NCI-H2029 treated with DMSO at 0.1 percent for 48 hours (cell line): ENCODE measurements at regions not wholly inside any gene's neighbourhood (a gene's known extent, or its start where the extent isn't known, plus 50 kb on each side); places are given as distances from the start of the nearest gene placed in this dataset.
"Not testable (repeated sequence)": the region's sequence is repeated elsewhere in the genome, so short reads cannot be mapped to it uniquely, and the experiment has no call there.

Experiments
- DNase-seq: peaks from one replicate; lab custom pipeline; 2025; lab: John Stamatoyannopoulos, UW

DNA sequence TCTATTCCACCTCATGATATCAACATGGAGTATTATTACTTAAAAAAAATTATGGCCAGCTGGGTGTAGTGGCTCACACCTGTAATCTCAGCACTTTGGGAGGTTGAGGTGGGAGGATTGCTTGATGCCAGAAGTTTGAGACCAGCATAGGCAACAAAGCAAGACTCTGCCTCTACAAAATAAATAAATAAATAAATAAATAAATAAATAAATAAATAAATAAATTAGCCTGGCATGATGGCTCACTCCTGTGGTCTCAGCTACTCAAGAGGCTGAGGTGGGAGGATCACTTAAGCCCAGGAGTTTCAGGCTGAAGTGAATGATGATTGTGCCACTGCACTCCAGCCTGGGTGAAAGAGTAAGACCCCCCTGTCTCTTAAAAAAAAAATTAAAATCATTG, 350.8 kb downstream of the VRK1 start:
- not testable (repeated sequence) for DNase-seq

DNA sequence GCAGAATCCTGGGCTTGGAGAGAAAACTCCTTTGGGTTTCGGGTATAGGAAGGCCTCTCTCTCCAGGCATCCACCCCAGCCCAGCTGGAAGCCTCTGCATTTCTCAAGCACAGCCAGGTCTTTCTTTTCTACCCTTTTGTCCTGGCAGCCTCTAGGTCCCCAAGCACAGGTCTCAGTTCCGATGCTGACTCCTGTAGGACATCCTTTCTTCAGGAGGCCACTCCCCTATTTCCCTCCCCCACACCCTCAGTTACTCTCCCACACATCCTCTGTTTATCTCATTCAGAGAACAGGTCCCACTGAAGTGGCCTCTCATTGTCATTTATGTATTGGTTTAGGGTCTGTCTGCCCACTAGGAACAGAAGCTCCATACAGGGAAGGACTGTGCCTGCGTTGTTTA, 352.6 kb downstream of the VRK1 start:
- no peak for DNase-seq

DNA sequence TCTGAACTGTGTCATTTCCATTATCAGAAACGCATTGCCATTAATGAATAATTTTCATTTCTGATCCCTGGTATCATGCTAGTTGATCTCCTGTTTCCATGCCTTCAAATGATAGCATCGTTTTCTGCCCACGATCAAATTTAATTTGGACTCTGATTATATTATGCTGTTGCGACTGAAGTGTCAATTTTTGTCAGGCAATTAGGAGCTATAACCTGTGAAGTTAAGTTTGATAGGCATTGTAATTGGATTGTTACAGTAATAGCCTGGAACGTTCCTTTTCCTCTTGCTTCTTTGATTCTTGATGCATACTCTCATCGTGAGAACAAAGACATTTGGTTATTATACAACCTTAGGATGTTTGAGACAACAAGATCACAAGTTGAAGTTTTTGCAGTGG, 356.3 kb downstream of the VRK1 start:
- no peak for DNase-seq

DNA sequence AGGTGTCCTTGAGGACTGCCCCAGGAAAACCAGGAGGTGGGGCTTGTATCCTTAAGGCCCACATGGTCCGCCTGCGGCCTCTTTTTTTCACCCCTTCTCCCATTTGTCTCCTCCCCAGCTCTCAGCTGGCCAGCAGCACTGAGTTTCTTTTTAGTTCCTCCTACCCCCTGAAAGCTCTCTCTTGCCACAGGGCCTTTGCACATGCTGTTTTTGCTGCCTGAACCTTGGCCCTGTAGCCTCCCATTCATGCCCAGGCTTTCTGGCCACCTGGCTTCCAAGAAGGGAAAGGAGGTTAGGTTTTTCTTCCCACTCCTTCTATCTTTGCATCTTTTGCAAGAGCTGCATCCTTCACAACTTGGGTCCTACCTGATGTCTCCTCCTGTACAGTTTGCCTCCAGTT, 358.1 kb downstream of the VRK1 start:
- no peak for DNase-seq

DNA sequence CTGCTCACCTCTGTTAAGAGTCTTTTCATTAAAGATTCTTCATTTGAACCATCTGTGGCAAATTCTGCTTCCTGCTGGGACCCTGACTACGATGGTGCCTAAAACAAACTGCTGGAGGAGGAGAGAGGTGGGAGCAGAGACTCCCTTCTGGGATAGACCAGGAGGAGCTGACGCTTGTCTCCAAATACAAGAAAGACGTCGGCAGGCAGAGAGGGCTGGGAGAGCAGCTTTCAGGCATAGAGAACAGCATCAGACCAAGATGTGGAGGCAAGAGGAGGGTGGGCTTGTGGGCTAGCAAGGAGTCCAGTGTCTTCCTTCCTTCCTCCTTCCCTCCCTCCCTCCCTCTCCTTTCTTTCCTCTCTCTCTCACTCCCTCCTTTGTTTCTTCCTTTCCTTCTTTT, 358.6 kb downstream of the VRK1 start:
- DNase-seq: no peak

DNA sequence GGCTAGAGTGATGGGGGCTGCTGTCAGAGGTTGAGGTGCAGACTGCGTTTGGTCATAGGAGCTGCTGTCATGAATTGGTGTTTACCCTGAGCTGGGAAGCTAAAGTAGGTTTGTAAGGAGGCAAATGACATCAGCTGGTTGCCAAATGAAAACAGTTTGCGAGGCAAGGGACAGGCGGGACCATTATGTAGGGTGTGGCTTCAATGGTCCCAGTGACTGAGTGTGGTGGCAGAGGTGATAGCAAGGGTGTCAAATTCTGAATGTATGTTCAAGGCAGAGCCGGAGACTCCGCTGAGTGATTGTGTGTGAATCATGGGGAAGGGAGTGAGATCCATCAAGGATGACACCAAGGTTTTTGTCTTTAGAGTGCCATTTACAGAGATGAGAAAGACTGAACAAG, 359.5 kb downstream of the VRK1 start:
- DNase-seq: no peak

DNA sequence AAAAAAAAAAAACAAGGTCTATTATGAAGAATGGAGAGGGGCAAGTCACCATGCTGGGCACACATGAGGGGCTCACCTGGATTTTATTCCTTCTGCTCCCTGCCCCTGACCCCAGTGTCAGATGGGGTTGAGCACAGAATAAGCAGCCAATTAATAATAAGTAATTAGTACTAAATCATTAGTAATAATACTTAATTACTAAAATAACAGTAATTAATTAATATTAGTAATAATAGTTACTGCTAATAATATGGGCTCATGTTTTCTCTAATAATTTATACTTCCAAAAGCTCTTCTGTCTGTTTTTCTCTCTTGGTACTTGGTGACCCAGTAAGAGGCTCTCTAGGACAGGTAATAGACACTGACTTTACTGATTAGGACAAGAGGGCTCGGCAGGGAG, 360.9 kb downstream of the VRK1 start:
- no peak for DNase-seq

DNA sequence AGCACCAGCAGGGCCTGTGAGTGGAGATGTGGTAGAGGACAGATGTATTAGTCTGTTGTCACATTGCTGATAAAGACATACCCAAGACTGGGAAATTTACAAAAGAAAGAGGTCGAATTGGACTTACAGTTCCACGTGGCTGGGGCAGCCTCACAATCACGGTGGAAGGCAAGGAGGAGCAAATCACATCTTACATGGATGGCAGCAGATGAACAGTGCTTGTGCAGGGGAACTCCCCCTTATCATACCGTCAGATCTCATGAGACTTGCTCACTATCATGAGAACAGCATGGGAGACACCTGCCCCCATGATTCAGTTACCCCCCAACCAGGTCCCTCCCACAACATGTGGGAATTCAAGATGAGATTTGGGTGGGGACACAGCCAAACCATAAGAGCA, 361.9 kb downstream of the VRK1 start:
- DNase-seq: no peak

DNA sequence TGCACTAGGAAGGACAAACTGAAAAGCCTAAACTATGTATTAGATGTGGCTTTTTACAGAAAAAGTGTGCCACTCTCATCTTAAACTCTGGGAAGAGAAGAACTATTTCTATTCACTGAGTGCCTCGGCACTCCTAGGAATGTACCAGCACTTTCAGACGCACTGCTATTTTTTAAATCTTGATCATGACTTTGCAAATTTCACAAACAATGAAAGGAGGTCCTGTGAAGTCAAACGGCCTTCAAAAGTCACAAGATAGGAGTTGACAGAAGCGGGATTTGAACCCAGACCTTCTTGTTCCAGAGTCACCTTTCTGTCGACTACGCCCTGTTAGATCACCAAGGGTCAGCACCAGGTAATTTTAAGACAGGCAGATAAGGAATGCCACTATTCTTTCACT, 365.4 kb downstream of the VRK1 start:
- DNase-seq: no peak

DNA sequence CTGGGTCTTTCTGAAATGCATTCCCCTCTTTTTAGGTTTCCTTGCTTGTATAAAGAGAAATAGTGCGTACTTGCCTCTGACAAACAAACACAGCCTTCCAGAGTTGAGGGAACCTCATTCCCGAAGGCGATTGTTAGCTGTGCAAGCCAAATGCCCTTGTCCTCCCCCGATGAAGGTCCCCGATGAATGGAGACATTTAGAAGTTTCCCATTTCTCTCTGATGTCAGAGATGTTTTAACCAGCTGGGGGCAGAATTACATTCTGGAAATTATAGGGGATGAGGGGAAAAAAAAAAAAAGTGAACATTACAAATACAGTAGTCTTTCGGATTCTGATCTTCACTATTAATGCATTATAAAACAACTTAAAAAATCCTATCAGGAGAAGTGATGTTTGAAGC, 366.8 kb downstream of the VRK1 start:
- no peak for DNase-seq

DNA sequence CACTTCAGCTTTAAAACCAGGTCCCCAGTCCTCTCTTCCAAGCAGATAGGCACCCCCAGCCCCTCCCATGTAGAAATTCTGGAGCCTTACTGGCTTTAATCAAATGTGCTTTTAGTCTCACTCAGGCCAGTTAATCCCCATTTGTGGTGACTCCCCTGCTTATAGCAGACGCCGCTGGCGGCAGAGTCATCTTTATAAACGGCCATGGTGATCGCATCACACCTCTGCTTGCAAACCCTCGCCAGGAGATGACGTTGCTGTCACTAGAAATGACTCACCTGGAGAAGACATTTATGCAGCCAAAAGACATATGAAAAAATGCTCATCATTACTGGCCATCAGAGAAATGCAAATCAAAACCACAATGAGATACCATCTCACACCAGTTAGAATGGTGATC, 369.3 kb downstream of the VRK1 start:
- no peak for DNase-seq

DNA sequence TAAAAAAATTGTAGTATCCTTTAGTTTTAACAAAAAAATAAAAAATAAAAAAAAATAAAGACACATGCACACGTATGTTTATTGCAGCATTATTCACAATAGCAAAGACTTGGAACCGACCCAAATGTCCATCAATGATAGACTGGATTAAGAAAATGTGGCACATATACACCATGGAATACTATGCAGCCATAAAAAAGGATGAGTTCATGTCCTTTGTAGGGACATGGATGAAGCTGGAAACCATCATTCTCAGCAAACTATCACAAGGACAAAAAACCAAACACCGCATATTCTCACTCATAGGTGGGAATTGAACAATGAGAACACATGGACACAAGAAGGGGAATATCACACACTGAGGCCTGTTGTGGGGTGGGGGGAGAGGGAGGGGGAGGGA, 370.4 kb downstream of the VRK1 start:
- DNase-seq: not testable (repeated sequence)

DNA sequence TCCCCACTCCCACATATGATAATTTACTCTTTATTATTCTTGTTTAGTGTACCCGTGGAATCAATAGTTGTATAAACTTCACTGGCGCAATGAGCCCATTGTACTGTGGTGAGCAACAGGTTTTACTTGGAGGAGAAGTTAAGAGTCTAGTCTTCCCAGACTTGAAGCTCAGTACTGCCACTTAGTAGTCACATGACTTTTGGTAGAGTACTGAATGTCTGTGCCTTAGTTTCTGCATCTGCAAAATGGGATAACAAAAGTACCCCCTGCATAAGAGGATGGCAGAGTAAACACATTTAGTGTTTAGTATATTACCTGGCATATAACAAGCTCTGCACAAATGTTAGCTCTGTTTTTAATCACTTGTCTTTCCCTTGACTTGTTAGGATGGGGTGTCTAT, 375.5 kb downstream of the VRK1 start:
- DNase-seq: no peak

DNA sequence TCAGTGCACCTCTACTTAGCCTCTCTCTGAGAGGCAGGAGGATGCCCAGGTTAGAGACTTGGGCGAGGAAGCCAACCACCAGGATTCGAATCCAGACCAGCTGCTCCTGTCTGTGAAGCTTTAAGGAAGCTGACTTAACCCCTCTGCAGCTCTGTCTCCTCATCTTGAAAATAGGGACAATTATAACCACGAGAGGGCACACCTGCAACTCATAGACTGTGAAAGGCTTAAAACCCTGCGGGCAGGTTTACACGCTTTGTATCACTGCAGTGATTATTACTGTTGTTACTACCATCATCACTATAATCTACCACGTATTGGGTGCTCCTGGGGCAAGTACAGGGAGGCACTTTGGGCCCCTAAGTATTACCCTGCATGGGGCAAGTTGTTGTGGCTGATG, 379.8 kb downstream of the VRK1 start:
- DNase-seq: no peak

DNA sequence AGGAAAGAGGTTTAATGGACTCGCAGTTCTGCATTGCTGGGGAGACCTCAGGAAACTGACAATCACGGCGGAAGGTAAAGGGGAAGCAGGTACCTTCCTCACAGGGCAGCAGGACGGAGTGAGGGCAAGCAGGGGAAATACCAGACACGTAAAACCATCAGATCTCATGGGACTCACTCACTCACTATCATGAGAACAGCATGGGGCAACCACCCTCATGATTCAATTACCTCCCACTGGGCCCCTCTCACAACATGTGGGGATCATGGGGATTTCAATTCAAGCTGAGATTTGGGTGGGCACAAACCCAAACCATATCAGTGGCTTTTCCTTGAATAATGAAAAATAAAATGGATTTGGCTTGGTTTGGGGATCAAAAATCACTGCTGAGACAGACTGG, 380.5 kb downstream of the VRK1 start:
- no peak for DNase-seq

DNA sequence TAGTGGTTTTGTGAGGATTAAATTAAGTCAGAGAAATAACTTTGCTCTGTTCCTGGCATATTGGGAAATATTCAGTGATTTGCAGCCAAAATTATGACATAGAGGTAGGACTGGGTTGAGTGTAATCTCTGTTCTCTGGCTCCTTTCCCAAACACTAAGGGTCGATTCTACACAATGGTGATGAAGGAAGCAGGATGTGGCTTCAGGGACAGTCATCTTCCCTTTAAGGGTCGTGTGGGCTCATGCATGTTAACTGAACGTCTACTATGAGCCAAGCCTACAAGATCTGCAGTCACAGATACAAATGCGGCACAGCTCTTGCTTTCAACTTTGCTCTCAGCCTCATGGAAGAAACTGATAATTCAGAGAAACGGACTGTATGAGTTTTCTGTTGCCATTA, 381.6 kb downstream of the VRK1 start:
- DNase-seq: no peak

DNA sequence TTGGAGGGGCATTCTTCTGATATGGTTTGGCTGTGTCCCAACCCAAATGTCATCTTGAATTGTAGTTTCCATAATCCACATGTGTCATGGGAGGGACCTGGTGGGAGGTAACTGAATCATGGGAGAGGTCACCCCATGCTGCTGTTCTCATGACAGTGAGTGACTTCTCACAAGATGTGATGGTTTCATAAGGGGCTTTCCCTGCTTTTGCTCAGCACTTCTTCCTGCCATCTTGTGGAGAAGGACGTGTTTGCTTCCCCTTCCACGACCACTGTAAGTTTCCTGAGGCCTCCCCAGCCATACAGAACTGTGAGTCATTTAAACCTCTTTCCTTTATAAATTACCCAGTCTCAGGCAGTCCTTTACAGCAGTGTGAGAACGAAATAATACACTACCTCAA, 382.4 kb downstream of the VRK1 start:
- DNase-seq: no peak

DNA sequence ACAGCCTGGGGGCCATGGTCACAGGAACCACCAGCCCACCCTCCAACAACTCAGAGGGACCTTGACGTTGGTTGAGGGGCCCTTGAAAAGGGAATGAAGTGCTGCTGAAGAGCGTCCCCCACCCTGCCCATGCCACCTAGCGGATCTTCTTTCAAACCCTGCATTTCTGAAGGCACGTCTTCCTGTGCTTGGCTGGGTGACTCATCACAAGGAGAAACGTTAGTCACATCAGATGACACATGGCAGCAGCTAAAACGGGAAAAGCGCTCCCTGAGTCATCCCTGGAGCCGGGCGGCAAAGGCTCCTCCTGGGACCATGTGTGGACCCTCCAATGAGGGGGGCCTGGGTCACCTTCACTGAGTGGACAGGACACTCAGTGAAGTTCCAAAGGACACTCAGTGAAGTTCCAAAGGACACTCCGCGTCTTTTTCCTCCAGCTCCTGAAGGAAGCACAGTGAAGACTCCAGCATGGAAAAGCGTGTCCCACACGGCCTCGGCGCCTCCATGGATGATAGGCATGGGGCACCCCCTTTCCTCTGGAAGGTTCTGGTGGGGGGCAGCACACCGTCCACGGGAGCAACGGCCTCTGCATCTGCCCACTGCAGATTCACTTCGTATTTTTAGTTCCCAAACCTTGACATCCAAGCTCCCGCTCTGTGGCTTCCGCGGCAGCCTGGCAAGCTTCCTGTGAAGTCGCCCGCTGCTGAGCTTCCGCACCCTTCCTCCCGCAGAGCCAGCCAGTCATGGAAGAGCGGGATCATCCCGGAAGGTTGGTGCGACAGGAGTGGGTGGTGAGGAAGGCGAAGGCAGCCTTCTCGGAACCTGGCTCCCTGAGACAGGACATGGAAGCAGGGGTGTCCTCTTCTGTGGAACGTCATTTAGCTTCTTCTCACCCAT, 383.4 kb downstream of the VRK1 start:
- no peak for DNase-seq

DNA sequence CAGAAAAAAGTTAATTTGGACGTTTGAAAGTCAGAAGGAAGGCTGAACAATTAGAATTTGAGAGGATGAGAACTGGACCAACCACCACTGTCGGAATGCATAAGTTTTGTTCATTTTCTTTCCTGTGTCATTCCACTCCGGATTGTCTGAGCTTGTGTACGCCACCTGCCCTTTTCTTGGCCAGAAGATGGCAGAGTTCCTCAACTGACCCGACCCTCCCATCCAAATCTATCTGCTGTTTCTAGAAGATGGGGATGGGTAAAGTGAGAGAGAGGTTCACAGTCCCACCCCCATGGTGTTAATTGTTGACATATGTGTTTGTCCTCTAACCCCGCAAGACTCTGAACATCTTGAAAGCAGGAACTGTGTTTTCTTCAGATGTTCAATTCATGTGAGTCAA, 388.0 kb downstream of the VRK1 start:
- DNase-seq: no peak

DNA sequence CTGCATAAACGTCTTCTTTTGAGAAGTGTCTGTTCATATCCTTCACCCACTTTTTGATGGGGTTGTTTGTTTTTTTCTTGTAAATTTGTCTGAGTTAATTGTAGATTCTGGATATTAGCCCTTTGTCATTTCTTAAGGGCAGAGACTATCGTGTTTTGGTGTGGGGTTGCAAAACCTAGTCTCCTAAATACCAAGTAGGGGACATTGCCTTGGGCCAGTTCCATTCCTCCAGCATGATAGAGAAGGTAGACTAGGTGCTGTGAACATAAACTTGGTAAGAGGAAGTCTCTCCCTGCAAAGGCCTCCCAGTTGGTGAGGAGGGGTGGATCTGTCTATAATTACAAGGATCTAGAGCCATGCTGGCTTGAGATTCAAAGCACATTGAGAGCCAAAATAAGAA, 390.7 kb downstream of the VRK1 start:
- no peak for DNase-seq

DNA sequence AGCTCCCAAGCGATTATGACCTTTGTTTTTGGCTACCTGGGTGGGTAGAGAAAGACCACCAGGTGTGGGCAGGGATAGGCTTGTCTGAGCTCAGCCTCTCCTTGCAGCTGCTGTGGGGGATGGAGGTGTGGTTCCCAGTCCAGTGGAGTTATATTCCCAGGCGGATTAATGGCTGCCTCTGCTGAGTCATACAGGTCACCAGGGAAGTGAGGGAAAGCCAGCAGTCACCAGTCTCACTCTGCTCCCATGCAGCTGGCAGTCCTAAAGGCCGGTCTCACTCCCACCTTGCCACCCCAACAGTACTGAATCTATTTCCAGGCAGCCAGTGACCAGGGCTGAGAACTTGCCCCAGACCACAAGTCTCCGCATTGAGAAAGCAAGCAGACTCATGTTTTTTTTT, 399.2 kb downstream of the VRK1 start:
- no peak for DNase-seq

DNA sequence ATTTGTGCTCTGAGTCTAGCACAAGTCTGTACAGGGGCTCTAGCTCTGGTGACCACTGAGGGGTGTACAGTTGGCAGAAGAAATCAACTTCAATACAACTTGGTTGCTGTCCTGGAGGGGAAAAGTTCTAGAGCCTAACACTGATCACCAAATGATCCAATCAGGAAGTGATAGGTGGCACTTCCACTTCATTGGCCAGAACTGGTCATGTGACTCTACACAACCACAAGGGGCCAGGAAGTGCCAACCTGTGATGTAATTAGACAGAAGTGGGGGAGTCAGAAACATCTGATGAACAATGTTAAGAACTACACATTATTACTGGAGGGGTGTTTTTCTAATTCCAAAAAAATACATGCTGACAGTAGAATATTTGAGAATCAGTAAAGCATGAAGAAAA, 401.6 kb downstream of the VRK1 start:
- DNase-seq: no peak

DNA sequence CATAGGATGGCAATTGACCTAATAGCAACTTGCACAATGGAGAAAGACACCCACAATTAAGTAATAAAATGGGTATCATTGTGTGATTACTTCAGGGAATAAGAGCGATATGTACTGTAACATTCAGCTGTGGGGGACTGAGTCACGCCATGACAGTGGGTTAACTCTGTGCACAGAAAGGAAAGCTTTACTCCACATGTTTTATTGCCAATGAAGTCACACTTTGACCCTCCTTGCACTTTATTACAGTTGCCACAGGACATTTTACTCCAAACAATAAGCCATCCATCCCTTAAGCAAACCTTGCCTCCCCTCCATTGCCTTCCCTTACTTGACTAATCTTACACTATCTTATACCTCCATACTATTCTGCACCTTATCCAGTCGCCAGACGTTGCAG, 403.1 kb downstream of the VRK1 start:
- DNase-seq: no peak

DNA sequence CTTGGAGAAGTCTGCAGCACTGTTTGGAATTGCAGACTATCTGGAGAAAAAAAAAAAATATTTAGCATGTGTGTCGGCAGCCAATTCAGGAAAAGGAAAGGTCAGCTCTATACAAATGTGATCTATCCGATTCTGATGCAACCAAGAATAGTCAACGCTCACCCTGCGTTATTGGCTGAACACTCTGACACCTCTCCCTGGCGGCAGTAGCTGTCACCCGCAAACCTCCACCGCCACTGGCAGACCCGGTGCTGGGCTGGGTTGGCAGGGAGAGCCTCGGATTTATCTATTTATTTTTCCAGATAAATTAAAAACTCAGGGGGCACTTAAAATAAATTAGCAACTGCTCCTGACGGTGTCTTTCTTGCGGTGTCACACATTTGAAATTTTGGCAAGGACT, 409.7 kb downstream of the VRK1 start:
- DNase-seq: no peak
